Lower leg skin (tissue), 3 donors: ENCODE measurements at regions not wholly inside any gene's neighbourhood (a gene's known extent, or its start where the extent isn't known, plus 50 kb on each side); places are given as distances from the start of the nearest gene placed in this dataset.

ENCODE experiments used
- CTCF ChIP-seq, 3 donors: fragments of 450-650 bp; IDR thresholded peaks; one replicate each; pipeline ENCODE4 v1.5.1; 2016; ENCODE audit warnings: antibody characterized with exemption in 3 of 3, mild to moderate bottlenecking in 3 of 3, moderate library complexity in 2 of 3
- POLR2A ChIP-seq, 2 donors: fragments of 450-650 bp; IDR thresholded peaks; one replicate each; pipeline ENCODE4 v1.6.1; 2016 to 2017; ENCODE audit warnings: antibody characterized with exemption in 2 of 2, mild to moderate bottlenecking in 1 of 2, moderate library complexity in 1 of 2

- no peak for TF ChIP-seq CTCF (IDR thresholded peaks at IDR 0.05)
- TF ChIP-seq POLR2A (IDR thresholded peaks at IDR 0.05) = no peak
Measured at GRCh38 chr12:119931402-119931801, 54.3 kb upstream of the CIT start.
